ENCODE measurements at regions not wholly inside any gene's neighbourhood (a gene's known extent, or its start where the extent isn't known, plus 50 kb on each side); places are given as distances from the start of the nearest gene placed in this dataset.

DNA sequence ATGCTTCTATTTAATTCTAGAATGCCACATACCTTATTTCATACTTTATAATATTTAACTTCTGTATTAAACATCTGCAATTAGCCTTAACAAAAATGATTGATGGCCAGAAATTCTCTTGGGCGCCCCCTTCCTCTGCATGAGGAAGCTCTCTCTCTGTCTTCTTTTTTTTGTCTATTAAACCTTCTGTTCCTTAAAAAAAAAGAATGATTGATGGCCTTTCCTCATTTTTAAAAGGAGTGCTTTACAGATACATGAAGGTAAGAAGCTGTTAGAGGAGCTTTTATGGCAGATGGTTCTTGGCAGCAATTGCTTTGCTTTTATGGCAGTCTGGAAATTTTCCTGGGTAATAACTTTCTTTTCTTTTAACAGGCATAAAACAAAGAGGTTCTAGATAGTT, 526.9 kb downstream of the SLC4A3 start:
- no peak overlapping the region for H3K4me2 ChIP-seq (ENCODE audit: low read length)
- H3K27me3 ChIP-seq (ENCODE audit: insufficient read depth, low read depth, low read length): no peaks in the 10 kb centered on the region
- H3K9me2 ChIP-seq (ENCODE audit: insufficient read depth, low read length): no peaks in the 10 kb centered on the region
- no peaks in the 10 kb centered on the region for H4K20me1 ChIP-seq (ENCODE audit: insufficient read depth)
- no peaks in the 10 kb centered on the region for H3K9me3 ChIP-seq (ENCODE audit: low read length)
- no peak overlapping the region for H3K4me3 ChIP-seq (ENCODE audit: low read length)
- H3K9ac ChIP-seq (ENCODE audit: low read length): no peak overlapping the region
- H3K79me2 ChIP-seq (replicated peaks; ENCODE audit: insufficient read depth, low read length): no peaks in the 10 kb centered on the region
- H3K27ac ChIP-seq (ENCODE audit: low read length): peak overlapping the region; percentile 6
- no peaks in the 10 kb centered on the region for H3K36me3 ChIP-seq (ENCODE audit: insufficient read depth, low read length)
- no peaks in the 10 kb centered on the region for H3F3A ChIP-seq (ENCODE audit: insufficient read depth, low read length, poor library complexity, severe bottlenecking)
- H2AFZ ChIP-seq (ENCODE audit: low read depth, low read length): no peak overlapping the region
- peak; percentile 16 for TF ChIP-seq RAD21 (conservative IDR thresholded peaks at IDR 0.05)
- TF ChIP-seq REST (IDR thresholded peaks at IDR 0.05; ENCODE audit: borderline replicate concordance): no peak
- TF ChIP-seq EP300 (conservative IDR thresholded peaks at IDR 0.05; ENCODE audit: poor library complexity, severe bottlenecking): peak; percentile 46
- TF ChIP-seq TAF1 (IDR thresholded peaks at IDR 0.05; ENCODE audit: low read depth): no peak
- TF ChIP-seq SMC3 (conservative IDR thresholded peaks at IDR 0.05; ENCODE audit: poor library complexity): no peak
- TF ChIP-seq, protein P1, sequence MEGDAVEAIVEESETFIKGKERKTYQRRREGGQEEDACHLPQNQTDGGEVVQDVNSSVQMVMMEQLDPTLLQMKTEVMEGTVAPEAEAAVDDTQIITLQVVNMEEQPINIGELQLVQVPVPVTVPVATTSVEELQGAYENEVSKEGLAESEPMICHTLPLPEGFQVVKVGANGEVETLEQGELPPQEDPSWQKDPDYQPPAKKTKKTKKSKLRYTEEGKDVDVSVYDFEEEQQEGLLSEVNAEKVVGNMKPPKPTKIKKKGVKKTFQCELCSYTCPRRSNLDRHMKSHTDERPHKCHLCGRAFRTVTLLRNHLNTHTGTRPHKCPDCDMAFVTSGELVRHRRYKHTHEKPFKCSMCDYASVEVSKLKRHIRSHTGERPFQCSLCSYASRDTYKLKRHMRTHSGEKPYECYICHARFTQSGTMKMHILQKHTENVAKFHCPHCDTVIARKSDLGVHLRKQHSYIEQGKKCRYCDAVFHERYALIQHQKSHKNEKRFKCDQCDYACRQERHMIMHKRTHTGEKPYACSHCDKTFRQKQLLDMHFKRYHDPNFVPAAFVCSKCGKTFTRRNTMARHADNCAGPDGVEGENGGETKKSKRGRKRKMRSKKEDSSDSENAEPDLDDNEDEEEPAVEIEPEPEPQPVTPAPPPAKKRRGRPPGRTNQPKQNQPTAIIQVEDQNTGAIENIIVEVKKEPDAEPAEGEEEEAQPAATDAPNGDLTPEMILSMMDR (IDR thresholded peaks at IDR 0.05; ENCODE audit: poor library complexity, severe bottlenecking): peak; percentile 59
- no peak for TF ChIP-seq MXI1 (conservative IDR thresholded peaks at IDR 0.05; ENCODE audit: poor library complexity, severe bottlenecking)
- no peak for TF ChIP-seq POLR2AphosphoS5 (IDR thresholded peaks at IDR 0.05)
- no peak for TF ChIP-seq EZH2 (IDR thresholded peaks at IDR 0.05; ENCODE audit: borderline replicate concordance, insufficient read depth, low read length, poor library complexity, severe bottlenecking)

DNA sequence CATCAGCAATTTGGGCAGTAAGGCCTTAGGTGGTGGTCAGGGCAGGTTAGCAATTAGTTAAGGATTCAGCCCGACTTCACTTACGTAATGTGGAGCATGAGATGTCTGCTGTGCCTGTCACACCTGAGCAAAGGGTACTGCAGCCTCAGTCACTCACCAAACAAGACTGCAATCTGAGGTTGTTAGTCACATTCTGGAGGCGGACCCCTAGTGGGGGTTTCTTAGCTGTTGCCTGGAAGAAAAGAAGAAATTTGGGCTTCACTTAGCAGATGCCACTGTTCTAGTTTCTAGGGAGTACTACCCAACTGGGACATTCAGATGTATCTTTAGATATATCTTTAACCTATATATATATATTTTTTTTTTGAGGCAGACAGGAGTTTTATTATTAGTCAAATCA, 529.9 kb downstream of the SLC4A3 start:
- H3K9me3 ChIP-seq (ENCODE audit: low read length): no peaks in the 10 kb centered on the region
- H3K27ac ChIP-seq (ENCODE audit: low read length): no peak overlapping the region
- no peak for TF ChIP-seq EP300 (conservative IDR thresholded peaks at IDR 0.05; ENCODE audit: poor library complexity, severe bottlenecking)
- no peak for TF ChIP-seq RAD21 (conservative IDR thresholded peaks at IDR 0.05)
- no peak for TF ChIP-seq POLR2AphosphoS5 (IDR thresholded peaks at IDR 0.05)
- no peak for TF ChIP-seq REST (IDR thresholded peaks at IDR 0.05; ENCODE audit: borderline replicate concordance)
- no peak for TF ChIP-seq MXI1 (conservative IDR thresholded peaks at IDR 0.05; ENCODE audit: poor library complexity, severe bottlenecking)
- TF ChIP-seq, protein P1 (IDR thresholded peaks at IDR 0.05; ENCODE audit: poor library complexity, severe bottlenecking): no peak
- TF ChIP-seq SMC3 (conservative IDR thresholded peaks at IDR 0.05; ENCODE audit: poor library complexity): no peak
- no peak for TF ChIP-seq TAF1 (IDR thresholded peaks at IDR 0.05; ENCODE audit: low read depth)
- TF ChIP-seq EZH2 (IDR thresholded peaks at IDR 0.05; ENCODE audit: borderline replicate concordance, insufficient read depth, low read length, poor library complexity, severe bottlenecking): no peak

More for the DNA sequence above, 529.9 kb downstream of the SLC4A3 start:
- H3K9me2 ChIP-seq (ENCODE audit: insufficient read depth, low read length): no peaks in the 10 kb centered on the region
- H2AFZ ChIP-seq (ENCODE audit: low read depth, low read length): no peak overlapping the region
- H4K20me1 ChIP-seq (ENCODE audit: insufficient read depth): no peaks in the 10 kb centered on the region
- no peak overlapping the region for H3K4me3 ChIP-seq (ENCODE audit: low read length)
- H3K4me2 ChIP-seq (ENCODE audit: low read length): no peak overlapping the region
- no peaks in the 10 kb centered on the region for H3K36me3 ChIP-seq (ENCODE audit: insufficient read depth, low read length)
- H3K9ac ChIP-seq (ENCODE audit: low read length): no peak overlapping the region
- no peaks in the 10 kb centered on the region for H3F3A ChIP-seq (ENCODE audit: insufficient read depth, low read length, poor library complexity, severe bottlenecking)
- H3K79me2 ChIP-seq (replicated peaks; ENCODE audit: insufficient read depth, low read length): no peaks in the 10 kb centered on the region
- no peaks in the 10 kb centered on the region for H3K27me3 ChIP-seq (ENCODE audit: insufficient read depth, low read depth, low read length)
